Keratinocyte (primary cell): ENCODE measurements at regions not wholly inside any gene's neighbourhood (a gene's known extent, or its start where the extent isn't known, plus 50 kb on each side); places are given as distances from the start of the nearest gene placed in this dataset.

ENCODE experiments used
- DNase-seq: peaks from one replicate; pipeline ENCODE4 v3.0.0-alpha.2; 2011; ENCODE audit warnings: low read depth, missing footprints, low spot score
- FAIRE-seq: peaks from 2 replicates; lab custom pipeline; 2011; peaks lifted over from hg19 to GRCh38; lab: Jason Lieb, UNC
- H2AFZ ChIP-seq: 2 replicates; pipeline ENCODE4 v1.6.0; 2012; ENCODE audit warnings: low read length, control low read depth, inconsistent platforms; ENCODE audit not compliant: control insufficient read depth
- H3K27ac ChIP-seq: 2 replicates; pipeline ENCODE4 v1.5.1; 2011; ENCODE audit warnings: low read length; ENCODE audit not compliant: control insufficient read depth, insufficient read depth
- H3K27me3 ChIP-seq: 3 replicates; pipeline ENCODE4 v1.6.0; 2011; ENCODE audit warnings: low read length; ENCODE audit not compliant: control insufficient read depth, insufficient read depth; ENCODE audit errors: extremely low read depth
- H3K36me3 ChIP-seq, 2 experiments: 2 replicates in 1 of 2; 3 replicates in 1 of 2; pipeline ENCODE4 v1.5.1; 2011; ENCODE audit warnings: low read length in 2 of 2, mild to moderate bottlenecking in 1 of 2; ENCODE audit not compliant: control insufficient read depth in 2 of 2, insufficient read depth in 2 of 2; ENCODE audit errors: extremely low read depth in 1 of 2
- H3K4me1 ChIP-seq: 3 replicates; pipeline ENCODE4 v1.5.1; 2011; ENCODE audit warnings: low read length; ENCODE audit not compliant: control insufficient read depth, insufficient read depth; ENCODE audit errors: extremely low read depth
- H3K4me2 ChIP-seq: 3 replicates; pipeline ENCODE4 v1.6.0; 2011; ENCODE audit warnings: low read depth, low read length; ENCODE audit not compliant: control insufficient read depth, insufficient read depth; ENCODE audit errors: extremely low read depth
- H3K4me3 ChIP-seq, 3 experiments: fragments of 200-600 bp in 1 of 3; sonication (generic) in 1 of 3; 2 replicates in 2 of 3; 3 replicates in 1 of 3; pipeline ENCODE4 v1.5.1; 2011 to 2016; ENCODE audit warnings: low read length in 3 of 3, mild to moderate bottlenecking in 3 of 3, control low read depth in 2 of 3, inconsistent platforms in 1 of 3, low read depth in 1 of 3, mixed read lengths in 1 of 3, mixed run types in 1 of 3, moderate library complexity in 1 of 3; ENCODE audit not compliant: control insufficient read depth in 2 of 3, insufficient read depth in 2 of 3; ENCODE audit errors: extremely low read depth in 1 of 3
- H3K79me2 ChIP-seq: 2 replicates; pipeline ENCODE4 v1.6.0; 2012; ENCODE audit warnings: low read length; ENCODE audit not compliant: control insufficient read depth, insufficient read depth
- H3K9ac ChIP-seq: 3 replicates; pipeline ENCODE4 v1.6.0; 2011; ENCODE audit warnings: low read length; ENCODE audit not compliant: control insufficient read depth, insufficient read depth; ENCODE audit errors: extremely low read depth
- H3K9me1 ChIP-seq: 3 replicates; pipeline ENCODE4 v1.6.0; 2011; ENCODE audit warnings: low read length; ENCODE audit not compliant: control insufficient read depth, insufficient read depth; ENCODE audit errors: extremely low read depth
- H3K9me3 ChIP-seq: 2 replicates; pipeline ENCODE4 v1.5.1; 2012; ENCODE audit warnings: low read depth, low read length; ENCODE audit not compliant: control insufficient read depth
- H4K20me1 ChIP-seq: 3 replicates; pipeline ENCODE4 v1.6.0; 2011; ENCODE audit warnings: low read length; ENCODE audit not compliant: control insufficient read depth, insufficient read depth; ENCODE audit errors: extremely low read depth
- EZH2 ChIP-seq: IDR thresholded peaks from one replicate; pipeline ENCODE4 v1.6.1; 2012; ENCODE audit warnings: inconsistent platforms, mild to moderate bottlenecking, low read length, moderate library complexity
- dilution Hi-C: fragments of 300-500 bp; cut with MboI; formaldehyde crosslinking; loops from one replicate; pipeline ENCODE4 v1.7.0; 2020; ENCODE audit warnings: low sequenced_read_pairs; ENCODE audit not compliant: extremely low pct_ligation_motif_present
- TF ChIP-seq, protein P1 (sequence below), 3 experiments: IDR thresholded peaks in 1 of 3; conservative IDR thresholded peaks in 1 of 3; optimal IDR thresholded peaks in 1 of 3; 2 replicates in 2 of 3; 3 replicates in 1 of 3; pipeline versions ENCODE3 to v1.5.1; 2011; ENCODE audit warnings: low read length in 3 of 3, mild to moderate bottlenecking in 3 of 3, moderate library complexity in 2 of 3, control low read depth in 1 of 3, inconsistent platforms in 1 of 3; ENCODE audit not compliant: insufficient read depth in 2 of 3; ENCODE audit errors: extremely low read depth in 1 of 3

DNA sequence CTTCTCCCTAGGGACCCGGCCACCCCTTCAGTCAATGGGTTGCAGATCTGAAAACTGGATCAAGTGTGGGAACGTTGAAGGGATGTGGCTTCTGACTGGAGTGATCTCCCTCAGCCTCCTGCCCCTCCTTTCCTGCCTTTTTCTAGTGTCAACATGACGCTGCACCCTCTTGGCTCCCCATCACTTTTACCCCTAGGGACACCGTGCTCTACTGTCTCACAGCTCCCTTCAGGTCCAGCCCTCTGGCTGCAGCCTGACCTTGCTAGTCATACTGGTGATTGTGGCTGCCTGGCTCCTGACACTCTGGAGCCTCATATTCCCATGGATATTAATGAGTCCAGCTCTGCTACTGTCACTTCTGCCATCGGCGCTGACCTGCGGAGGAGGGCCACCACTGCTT, 51.5 kb upstream of the RASSF3 start:
- Histone ChIP-seq H3K27me3 (no peaks in the 10 kb centered on the region), H4K20me1 (no peaks in the 10 kb centered on the region), H3K27ac (no peak overlapping the region), H3K9me1 (no peaks in the 10 kb centered on the region), H3K9ac (no peak overlapping the region), H3K4me3 (no peak overlapping the region), H2AFZ (no peak overlapping the region), H3K36me3 (no peaks in the 10 kb centered on the region), H3K4me1 (peaks cover 8% of the 10 kb centered on the region), H3K79me2 (no peaks in the 10 kb centered on the region), H3K4me2 (no peak overlapping the region), H3K9me3 (no peaks in the 10 kb centered on the region)
- DNase-seq (no peak), FAIRE-seq (no peak)
- dilution Hi-C loops: no loop called here
- TF ChIP-seq, protein P1, sequence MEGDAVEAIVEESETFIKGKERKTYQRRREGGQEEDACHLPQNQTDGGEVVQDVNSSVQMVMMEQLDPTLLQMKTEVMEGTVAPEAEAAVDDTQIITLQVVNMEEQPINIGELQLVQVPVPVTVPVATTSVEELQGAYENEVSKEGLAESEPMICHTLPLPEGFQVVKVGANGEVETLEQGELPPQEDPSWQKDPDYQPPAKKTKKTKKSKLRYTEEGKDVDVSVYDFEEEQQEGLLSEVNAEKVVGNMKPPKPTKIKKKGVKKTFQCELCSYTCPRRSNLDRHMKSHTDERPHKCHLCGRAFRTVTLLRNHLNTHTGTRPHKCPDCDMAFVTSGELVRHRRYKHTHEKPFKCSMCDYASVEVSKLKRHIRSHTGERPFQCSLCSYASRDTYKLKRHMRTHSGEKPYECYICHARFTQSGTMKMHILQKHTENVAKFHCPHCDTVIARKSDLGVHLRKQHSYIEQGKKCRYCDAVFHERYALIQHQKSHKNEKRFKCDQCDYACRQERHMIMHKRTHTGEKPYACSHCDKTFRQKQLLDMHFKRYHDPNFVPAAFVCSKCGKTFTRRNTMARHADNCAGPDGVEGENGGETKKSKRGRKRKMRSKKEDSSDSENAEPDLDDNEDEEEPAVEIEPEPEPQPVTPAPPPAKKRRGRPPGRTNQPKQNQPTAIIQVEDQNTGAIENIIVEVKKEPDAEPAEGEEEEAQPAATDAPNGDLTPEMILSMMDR (optimal IDR thresholded peaks at IDR 0.05 in 1 of 3, IDR thresholded peaks at IDR 0.05 in 1 of 3, conservative IDR thresholded peaks at IDR 0.05 in 1 of 3; ENCODE audit: extremely low read depth in 1 of 3, insufficient read depth in 2 of 3, low read length in 3 of 3): no peak
- TF ChIP-seq EZH2: no peak

DNA sequence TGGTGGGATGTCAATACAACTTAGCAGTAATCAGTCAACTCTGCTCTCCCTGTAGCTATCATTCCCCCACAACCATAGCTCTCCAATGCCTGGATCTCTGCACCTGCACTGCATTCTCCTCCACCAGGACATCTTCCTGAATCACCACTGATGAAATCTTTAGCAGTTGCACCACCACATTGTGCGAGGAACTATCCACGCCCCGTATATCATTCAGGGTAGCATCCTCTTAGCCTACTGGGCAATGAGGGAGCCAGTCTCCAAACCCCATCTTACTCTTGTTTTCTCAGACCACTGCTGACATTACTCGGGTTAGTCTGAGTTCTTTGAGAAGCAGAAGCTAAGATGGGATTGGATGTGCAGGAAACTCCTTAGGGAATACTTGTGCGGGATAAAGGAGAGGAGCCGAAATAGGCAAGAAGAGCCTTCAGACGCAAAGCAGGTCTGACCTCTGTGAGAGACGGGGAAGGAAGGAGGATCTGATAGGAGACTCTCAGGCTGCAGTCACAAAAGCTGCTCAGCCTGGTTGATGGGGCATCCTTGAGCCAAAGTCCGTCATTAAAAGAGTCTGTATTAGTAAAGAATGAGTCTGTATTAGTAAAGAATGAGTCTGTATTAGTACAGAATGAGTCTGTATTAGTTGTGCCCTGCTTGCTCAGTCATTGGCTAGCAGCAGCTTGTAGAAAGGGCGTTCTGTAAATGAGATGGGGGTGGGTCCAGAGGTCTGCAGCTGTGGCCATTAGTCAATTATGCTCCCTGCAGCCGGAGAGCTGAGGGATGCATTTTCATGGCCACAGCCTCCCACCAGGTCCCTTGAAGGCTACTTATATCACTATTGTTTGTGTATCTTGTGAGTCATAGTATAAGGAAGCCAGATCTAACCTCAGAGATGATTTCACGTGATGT, 49.6 kb upstream of the RASSF3 start:
- no peak overlapping the region for H2AFZ ChIP-seq
- no peak overlapping the region for H3K9ac ChIP-seq
- peak; percentile 67 for FAIRE-seq

More for the DNA sequence above, 49.6 kb upstream of the RASSF3 start:
- H3K4me1 ChIP-seq: peaks cover 8% of the 10 kb centered on the region
- no peaks in the 10 kb centered on the region for H4K20me1 ChIP-seq
- H3K4me3 ChIP-seq: no peak overlapping the region
- no peak for TF ChIP-seq EZH2
- TF ChIP-seq, protein P1 (optimal IDR thresholded peaks at IDR 0.05 in 1 of 3, IDR thresholded peaks at IDR 0.05 in 1 of 3, conservative IDR thresholded peaks at IDR 0.05 in 1 of 3; ENCODE audit: extremely low read depth in 1 of 3, insufficient read depth in 2 of 3, low read length in 3 of 3): no peak
- H3K79me2 ChIP-seq: no peaks in the 10 kb centered on the region
- H3K27me3 ChIP-seq: no peaks in the 10 kb centered on the region
- dilution Hi-C loops: no loop called here
- no peaks in the 10 kb centered on the region for H3K9me3 ChIP-seq
- H3K27ac ChIP-seq: no peak overlapping the region
- no peaks in the 10 kb centered on the region for H3K9me1 ChIP-seq
- DNase-seq: peak; percentile 13
- no peak overlapping the region for H3K4me2 ChIP-seq
- H3K36me3 ChIP-seq: no peaks in the 10 kb centered on the region
